ENCODE measurements at regions not wholly inside any gene's neighbourhood (a gene's known extent, or its start where the extent isn't known, plus 50 kb on each side); places are given as distances from the start of the nearest gene placed in this dataset.
A peak's percentile ranks its signal among the peaks of the same experiment; 100 is the strongest.

GRCh38 chr3:94441494-94441847, 378.6 kb downstream of the NSUN3 start:
- Histone ChIP-seq H3K36me3 (ENCODE audit: insufficient read depth, low read length) (no peaks in the 10 kb centered on the region), H4K20me1 (ENCODE audit: insufficient read depth) (no peaks in the 10 kb centered on the region), H3K9me3 (ENCODE audit: low read length) (no peaks in the 10 kb centered on the region), H3K27me3 (ENCODE audit: insufficient read depth, low read depth, low read length) (no peaks in the 10 kb centered on the region), H3K9ac (ENCODE audit: low read length) (no peak overlapping the region), H3K9me2 (ENCODE audit: insufficient read depth, low read length) (no peaks in the 10 kb centered on the region), H3F3A (ENCODE audit: insufficient read depth, low read length, poor library complexity, severe bottlenecking) (no peaks in the 10 kb centered on the region), H3K4me2 (ENCODE audit: low read length) (no peak overlapping the region), H3K27ac (ENCODE audit: low read length) (no peak overlapping the region), H2AFZ (ENCODE audit: low read depth, low read length) (no peak overlapping the region), H3K4me3 (ENCODE audit: low read length) (no peak overlapping the region), H3K79me2 (replicated peaks; ENCODE audit: insufficient read depth, low read length) (no peaks in the 10 kb centered on the region)
- TF ChIP-seq RAD21 (conservative IDR thresholded peaks at IDR 0.05) = no peak
- no peak for TF ChIP-seq REST (IDR thresholded peaks at IDR 0.05; ENCODE audit: borderline replicate concordance)
- no peak for TF ChIP-seq EZH2 (IDR thresholded peaks at IDR 0.05; ENCODE audit: borderline replicate concordance, insufficient read depth, low read length, poor library complexity, severe bottlenecking)
- no peak for TF ChIP-seq SMC3 (conservative IDR thresholded peaks at IDR 0.05; ENCODE audit: poor library complexity)
- no peak for TF ChIP-seq EP300 (conservative IDR thresholded peaks at IDR 0.05; ENCODE audit: poor library complexity, severe bottlenecking)
- no peak for TF ChIP-seq CTCF (IDR thresholded peaks at IDR 0.05; ENCODE audit: poor library complexity, severe bottlenecking)
- no peak for TF ChIP-seq MXI1 (conservative IDR thresholded peaks at IDR 0.05; ENCODE audit: poor library complexity, severe bottlenecking)
- TF ChIP-seq TAF1 (IDR thresholded peaks at IDR 0.05; ENCODE audit: low read depth) = no peak
- no peak for TF ChIP-seq POLR2AphosphoS5 (IDR thresholded peaks at IDR 0.05)

- no peak overlapping the region for H3K4me2 ChIP-seq (ENCODE audit: low read length)
- no peaks in the 10 kb centered on the region for H3F3A ChIP-seq (ENCODE audit: insufficient read depth, low read length, poor library complexity, severe bottlenecking)
- H3K9me3 ChIP-seq (ENCODE audit: low read length) = no peaks in the 10 kb centered on the region
- H3K36me3 ChIP-seq (ENCODE audit: insufficient read depth, low read length) = no peaks in the 10 kb centered on the region
- no peak overlapping the region for H3K27ac ChIP-seq (ENCODE audit: low read length)
- H3K79me2 ChIP-seq (replicated peaks; ENCODE audit: insufficient read depth, low read length) = no peaks in the 10 kb centered on the region
- no peak overlapping the region for H2AFZ ChIP-seq (ENCODE audit: low read depth, low read length)
- H3K27me3 ChIP-seq (ENCODE audit: insufficient read depth, low read depth, low read length) = no peaks in the 10 kb centered on the region
- no peak overlapping the region for H3K4me3 ChIP-seq (ENCODE audit: low read length)
- H3K9me2 ChIP-seq (ENCODE audit: insufficient read depth, low read length) = no peaks in the 10 kb centered on the region
- TF ChIP-seq EP300 (conservative IDR thresholded peaks at IDR 0.05; ENCODE audit: poor library complexity, severe bottlenecking) = no peak
- no peak for TF ChIP-seq POLR2AphosphoS5 (IDR thresholded peaks at IDR 0.05)
- H4K20me1 ChIP-seq (ENCODE audit: insufficient read depth) = no peaks in the 10 kb centered on the region
- H3K9ac ChIP-seq (ENCODE audit: low read length) = no peak overlapping the region
These were observed 391.0 kb downstream of the NSUN3 start for GRCh38 chr3:94453864-94454263.

- no peaks in the 10 kb centered on the region for H3K27me3 ChIP-seq (ENCODE audit: insufficient read depth, low read depth, low read length)
- no peaks in the 10 kb centered on the region for H3K79me2 ChIP-seq (replicated peaks; ENCODE audit: insufficient read depth, low read length)
- H3K27ac ChIP-seq (ENCODE audit: low read length) = peak overlapping the region; percentile 56
- H3K4me2 ChIP-seq (ENCODE audit: low read length) = no peak overlapping the region
- peak; percentile 98 for TF ChIP-seq EP300 (conservative IDR thresholded peaks at IDR 0.05; ENCODE audit: poor library complexity, severe bottlenecking)
- TF ChIP-seq SMC3 (conservative IDR thresholded peaks at IDR 0.05; ENCODE audit: poor library complexity) = no peak
- TF ChIP-seq EZH2 (IDR thresholded peaks at IDR 0.05; ENCODE audit: borderline replicate concordance, insufficient read depth, low read length, poor library complexity, severe bottlenecking) = no peak
- peak; percentile 88 for TF ChIP-seq REST (IDR thresholded peaks at IDR 0.05; ENCODE audit: borderline replicate concordance)
- TF ChIP-seq TAF1 (IDR thresholded peaks at IDR 0.05; ENCODE audit: low read depth) = no peak
- TF ChIP-seq CTCF (IDR thresholded peaks at IDR 0.05; ENCODE audit: poor library complexity, severe bottlenecking) = peak; percentile 10
- TF ChIP-seq MXI1 (conservative IDR thresholded peaks at IDR 0.05; ENCODE audit: poor library complexity, severe bottlenecking) = no peak
- TF ChIP-seq POLR2AphosphoS5 (IDR thresholded peaks at IDR 0.05) = peak; percentile 88
- TF ChIP-seq RAD21 (conservative IDR thresholded peaks at IDR 0.05) = peak; percentile 29
- H2AFZ ChIP-seq (ENCODE audit: low read depth, low read length) = no peak overlapping the region
- H3K4me3 ChIP-seq (ENCODE audit: low read length) = peak overlapping the region; percentile 35
- H3K9ac ChIP-seq (ENCODE audit: low read length) = no peak overlapping the region
- no peaks in the 10 kb centered on the region for H3K9me3 ChIP-seq (ENCODE audit: low read length)
- no peaks in the 10 kb centered on the region for H3K36me3 ChIP-seq (ENCODE audit: insufficient read depth, low read length)
- H3K9me2 ChIP-seq (ENCODE audit: insufficient read depth, low read length) = no peaks in the 10 kb centered on the region
- no peaks in the 10 kb centered on the region for H3F3A ChIP-seq (ENCODE audit: insufficient read depth, low read length, poor library complexity, severe bottlenecking)
- no peaks in the 10 kb centered on the region for H4K20me1 ChIP-seq (ENCODE audit: insufficient read depth)
These were observed 396.3 kb downstream of the NSUN3 start for GRCh38 chr3:94459167-94459566.
